Testis (tissue), 2 donors: ENCODE measurements at regions not wholly inside any gene's neighbourhood (a gene's known extent, or its start where the extent isn't known, plus 50 kb on each side); places are given as distances from the start of the nearest gene placed in this dataset.
A peak's percentile ranks its signal among the peaks of the same experiment; 100 is the strongest.

Source experiments
- DNase-seq: peaks from one replicate; pipeline ENCODE4 v3.0.0-alpha.2; 2019
- H3K27ac ChIP-seq, 2 donors: fragments of 200-600 bp; sonication (generic); one replicate each; pipeline ENCODE4 v1.5.1; 2019
- H3K27me3 ChIP-seq: fragments of 200-600 bp; sonication (generic); one replicate; pipeline ENCODE4 v1.5.1; 2019
- H3K36me3 ChIP-seq: fragments of 200-600 bp; sonication (generic); one replicate; pipeline ENCODE4 v1.5.1; 2017; ENCODE audit warnings: low read depth; ENCODE audit errors: missing control alignments
- H3K4me1 ChIP-seq: fragments of 200-600 bp; sonication (generic); one replicate; pipeline ENCODE4 v1.5.1; 2019
- H3K4me3 ChIP-seq, 2 donors: fragments of 200-600 bp; sonication (generic); one replicate each; pipeline ENCODE4 v1.5.1; 2017 to 2019
- H3K9me3 ChIP-seq: fragments of 200-600 bp; sonication (generic); one replicate; pipeline ENCODE4 v1.5.1; 2017
- POLR2A ChIP-seq: fragments of 450-650 bp; IDR thresholded peaks from one replicate; pipeline ENCODE4 v1.6.1; 2017; ENCODE audit warnings: antibody characterized with exemption, mild to moderate bottlenecking, moderate library complexity
- WGBS, 2 donors: methylation state at CpG; one replicate each; pipeline ENCODE4 v1.1.5; 2018; 5-methylcytosine and 5-hydroxymethylcytosine counted together
- intact Hi-C: fragments of 100-400 bp; cut with DNase I; formaldehyde crosslinking; loops from one replicate; pipeline ENCODE4 v1.15.1; 2023; ENCODE audit warnings: low total_unique reads
- TF ChIP-seq, protein P1 (sequence below), 3 experiments: fragments of 450-650 bp in 2 of 3; fragments of 200-600 bp in 1 of 3; sonication (generic) in 1 of 3; IDR thresholded peaks; one replicate each; pipeline ENCODE4 v1.5.1; 2016 to 2019; ENCODE audit warnings: antibody characterized with exemption in 3 of 3, mild to moderate bottlenecking in 2 of 3, moderate library complexity in 1 of 3

DNA sequence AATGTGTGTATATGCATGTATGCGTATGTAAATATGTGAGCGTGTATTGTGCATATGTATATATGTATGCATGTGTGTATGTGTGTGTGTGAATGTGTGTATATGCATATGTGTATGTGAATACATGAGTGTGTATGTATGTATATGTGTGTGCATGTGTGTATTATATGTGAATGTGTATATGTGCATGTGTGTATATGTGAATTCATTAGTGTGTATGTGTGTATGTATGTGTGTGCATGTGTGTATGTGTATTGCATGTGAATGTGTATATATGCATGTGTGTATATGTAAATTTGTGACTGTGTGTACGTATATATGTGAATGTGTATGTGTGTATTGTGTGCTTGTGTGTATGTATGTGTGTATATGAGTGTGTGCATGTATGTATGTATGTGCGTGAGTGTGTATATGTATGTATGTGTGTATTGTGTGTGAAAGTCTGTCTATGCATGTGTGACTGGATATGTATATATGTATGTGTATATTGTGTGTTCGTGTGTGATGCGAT lies 455.9 kb downstream of the TYW1 start:
- H3K9me3 ChIP-seq, result no peaks in the 10 kb centered on the region
- no peak overlapping the region for H3K27ac ChIP-seq
- intact Hi-C loops, result no loop called here
- no peak for DNase-seq
- WGBS, 2 donors, result 86 to 90% methylated on average over 6 of the region's 6 CpGs
- no peaks in the 10 kb centered on the region for H3K27me3 ChIP-seq
- no peaks in the 10 kb centered on the region for H3K4me1 ChIP-seq
- H3K4me3 ChIP-seq, result no peak overlapping the region
- no peaks in the 10 kb centered on the region for H3K36me3 ChIP-seq
- TF ChIP-seq POLR2A, result no peak

DNA sequence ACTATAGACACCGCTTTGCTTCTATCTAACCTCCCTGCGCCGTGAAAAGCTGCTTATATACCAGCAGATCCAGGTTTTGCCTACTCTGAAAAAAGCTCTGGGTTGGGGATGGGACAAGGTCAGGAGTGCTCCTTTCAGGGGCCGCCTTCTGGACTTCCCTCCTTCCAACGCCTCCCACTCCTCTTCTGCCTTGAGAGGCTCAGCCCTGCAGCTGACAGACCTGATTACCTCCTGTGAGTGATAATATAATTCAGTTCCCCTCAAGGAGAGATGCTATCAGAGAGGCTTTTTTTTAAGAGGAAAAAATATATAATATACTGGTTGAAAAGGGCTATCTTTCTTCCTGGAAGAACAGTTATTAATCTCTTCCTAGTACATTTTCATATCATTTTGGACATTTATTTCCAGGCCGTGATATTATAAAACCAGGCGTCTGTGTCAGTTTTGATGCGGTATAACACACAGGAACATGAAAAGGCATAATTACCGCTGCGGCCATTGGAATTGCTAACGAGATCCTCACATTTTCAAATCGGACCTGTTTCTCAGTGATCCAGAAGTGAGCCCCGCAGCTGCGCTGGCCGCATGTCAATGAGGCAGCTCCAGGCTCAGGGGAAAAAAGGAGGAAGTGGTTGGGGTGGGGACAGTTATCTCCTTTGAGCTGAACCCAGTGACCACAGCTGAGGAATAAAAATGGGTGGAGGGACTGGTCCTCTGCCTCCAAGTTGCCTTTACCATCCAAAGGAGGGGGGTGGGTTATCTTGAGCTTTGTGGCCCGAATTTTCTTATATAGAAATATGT lies 457.1 kb downstream of the TYW1 start:
- H3K4me1 ChIP-seq, result no peaks in the 10 kb centered on the region
- no peaks in the 10 kb centered on the region for H3K27me3 ChIP-seq
- H3K4me3 ChIP-seq, result no peak overlapping the region
- no peak overlapping the region for H3K27ac ChIP-seq
- no peaks in the 10 kb centered on the region for H3K9me3 ChIP-seq
- no peaks in the 10 kb centered on the region for H3K36me3 ChIP-seq
- intact Hi-C loops, result no loop called here
- WGBS, 2 donors, result 28 to 34% methylated on average over 16 of the region's 16 CpGs
- TF ChIP-seq, protein P1, sequence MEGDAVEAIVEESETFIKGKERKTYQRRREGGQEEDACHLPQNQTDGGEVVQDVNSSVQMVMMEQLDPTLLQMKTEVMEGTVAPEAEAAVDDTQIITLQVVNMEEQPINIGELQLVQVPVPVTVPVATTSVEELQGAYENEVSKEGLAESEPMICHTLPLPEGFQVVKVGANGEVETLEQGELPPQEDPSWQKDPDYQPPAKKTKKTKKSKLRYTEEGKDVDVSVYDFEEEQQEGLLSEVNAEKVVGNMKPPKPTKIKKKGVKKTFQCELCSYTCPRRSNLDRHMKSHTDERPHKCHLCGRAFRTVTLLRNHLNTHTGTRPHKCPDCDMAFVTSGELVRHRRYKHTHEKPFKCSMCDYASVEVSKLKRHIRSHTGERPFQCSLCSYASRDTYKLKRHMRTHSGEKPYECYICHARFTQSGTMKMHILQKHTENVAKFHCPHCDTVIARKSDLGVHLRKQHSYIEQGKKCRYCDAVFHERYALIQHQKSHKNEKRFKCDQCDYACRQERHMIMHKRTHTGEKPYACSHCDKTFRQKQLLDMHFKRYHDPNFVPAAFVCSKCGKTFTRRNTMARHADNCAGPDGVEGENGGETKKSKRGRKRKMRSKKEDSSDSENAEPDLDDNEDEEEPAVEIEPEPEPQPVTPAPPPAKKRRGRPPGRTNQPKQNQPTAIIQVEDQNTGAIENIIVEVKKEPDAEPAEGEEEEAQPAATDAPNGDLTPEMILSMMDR (IDR thresholded peaks at IDR 0.05), result no peak
- TF ChIP-seq POLR2A, result no peak
- DNase-seq, result peak; percentile 15

DNA sequence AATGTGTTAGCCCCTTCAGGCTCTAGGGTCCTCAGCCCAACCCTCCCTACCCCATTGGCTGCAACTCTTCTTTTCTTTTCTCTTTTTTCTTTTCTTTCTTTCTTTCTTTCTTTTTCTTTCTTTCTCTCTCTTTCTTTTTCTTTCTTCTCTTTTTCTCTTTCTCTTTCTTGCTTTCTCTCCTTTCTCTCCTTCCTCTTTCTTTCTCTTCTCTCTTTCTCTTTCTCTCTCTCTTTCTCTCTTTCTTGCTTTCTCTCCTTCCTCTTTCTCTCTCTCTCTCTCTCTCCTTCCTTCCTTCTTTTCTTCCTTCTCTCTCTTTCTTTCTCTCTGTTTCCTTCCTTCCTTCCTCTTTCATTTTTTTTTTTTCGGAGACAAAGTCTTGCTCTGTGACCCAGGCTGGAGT lies 458.9 kb downstream of the TYW1 start:
- H3K4me1 ChIP-seq, result no peaks in the 10 kb centered on the region
- H3K36me3 ChIP-seq, result no peaks in the 10 kb centered on the region
- H3K4me3 ChIP-seq, result no peak overlapping the region
- 89 to 100% methylated on average over 1 of the region's 1 CpG for WGBS, 2 donors
- intact Hi-C loops, result no loop called here
- DNase-seq, result no peak
- TF ChIP-seq, protein P1 (IDR thresholded peaks at IDR 0.05), result no peak
- no peak for TF ChIP-seq POLR2A
- no peaks in the 10 kb centered on the region for H3K9me3 ChIP-seq
- no peak overlapping the region for H3K27ac ChIP-seq
- no peaks in the 10 kb centered on the region for H3K27me3 ChIP-seq

DNA sequence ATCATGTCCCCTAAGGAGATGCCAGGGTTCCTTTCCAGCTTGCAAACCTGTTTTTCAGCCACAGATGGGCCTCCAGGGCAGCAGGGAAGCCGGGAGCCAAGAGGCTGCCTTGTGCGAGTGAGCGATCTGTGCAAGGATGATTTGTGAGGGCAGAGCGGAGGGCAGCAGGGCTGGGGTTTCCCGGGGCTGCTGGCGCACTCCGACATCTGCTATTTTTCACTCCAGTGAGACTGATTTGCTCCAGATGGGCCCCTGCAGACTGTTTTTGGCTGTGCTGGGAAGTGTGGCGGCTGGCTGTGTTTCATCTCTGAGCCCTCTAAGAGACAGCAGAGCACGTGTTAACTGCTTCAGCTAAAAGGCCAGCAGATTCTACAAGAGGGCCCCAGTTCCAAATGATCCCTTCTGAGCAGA lies 466.2 kb downstream of the TYW1 start:
- Histone ChIP-seq H3K27ac (no peak overlapping the region), H3K9me3 (no peaks in the 10 kb centered on the region), H3K27me3 (no peaks in the 10 kb centered on the region), H3K4me1 (no peaks in the 10 kb centered on the region), H3K4me3 (no peak overlapping the region), H3K36me3 (no peaks in the 10 kb centered on the region)
- WGBS, 2 donors, result 47 to 56% methylated on average over 6 to 9 of the region's 9 CpGs
- DNase-seq, result peak; percentile 38
- no peak for TF ChIP-seq POLR2A
- TF ChIP-seq, protein P1 (IDR thresholded peaks at IDR 0.05), result no peak
- intact Hi-C loops, result no loop called here

DNA sequence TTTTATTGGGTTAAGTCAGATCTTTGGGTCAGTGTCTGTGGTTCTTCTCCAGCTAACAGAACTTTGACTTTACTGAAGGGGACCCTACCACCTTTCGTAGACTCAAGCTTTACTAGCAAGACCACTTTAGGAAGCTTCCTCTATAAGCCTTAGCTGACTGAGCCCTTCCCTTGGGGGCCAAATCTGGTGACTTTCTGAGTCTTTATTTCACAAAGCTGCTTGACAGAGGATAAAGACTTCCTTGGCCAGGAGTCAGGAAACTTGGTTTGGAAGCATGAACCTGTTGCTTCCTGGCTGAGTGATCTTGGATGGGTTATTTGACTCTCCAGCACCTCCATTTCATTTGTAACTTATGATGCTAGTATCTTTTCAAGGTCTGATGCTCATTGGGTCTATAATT lies 466.7 kb downstream of the TYW1 start:
- WGBS, 2 donors, result 89 to 96% methylated on average over 1 of the region's 1 CpG
- no peak for TF ChIP-seq POLR2A
- TF ChIP-seq, protein P1 (IDR thresholded peaks at IDR 0.05), result no peak
- intact Hi-C loops, result no loop called here
- Histone ChIP-seq H3K9me3 (no peaks in the 10 kb centered on the region), H3K27ac (no peak overlapping the region), H3K36me3 (no peaks in the 10 kb centered on the region), H3K4me1 (no peaks in the 10 kb centered on the region), H3K4me3 (no peak overlapping the region), H3K27me3 (no peaks in the 10 kb centered on the region)
- no peak for DNase-seq
